ENCODE measurements at regions not wholly inside any gene's neighbourhood (a gene's known extent, or its start where the extent isn't known, plus 50 kb on each side); places are given as distances from the start of the nearest gene placed in this dataset.

GRCh38 chr9:107953556-107954125 lies 464.1 kb upstream of the KLF4 start:
- TF ChIP-seq EZH2phosphoT487 (IDR thresholded peaks at IDR 0.05; ENCODE audit: low read depth) (no peak), CTCF (IDR thresholded peaks at IDR 0.05; ENCODE audit: low read depth, low read length) (no peak)
